ENCODE measurements at regions not wholly inside any gene's neighbourhood (a gene's known extent, or its start where the extent isn't known, plus 50 kb on each side); places are given as distances from the start of the nearest gene placed in this dataset.
A peak's percentile ranks its signal among the peaks of the same experiment; 100 is the strongest.

DNA sequence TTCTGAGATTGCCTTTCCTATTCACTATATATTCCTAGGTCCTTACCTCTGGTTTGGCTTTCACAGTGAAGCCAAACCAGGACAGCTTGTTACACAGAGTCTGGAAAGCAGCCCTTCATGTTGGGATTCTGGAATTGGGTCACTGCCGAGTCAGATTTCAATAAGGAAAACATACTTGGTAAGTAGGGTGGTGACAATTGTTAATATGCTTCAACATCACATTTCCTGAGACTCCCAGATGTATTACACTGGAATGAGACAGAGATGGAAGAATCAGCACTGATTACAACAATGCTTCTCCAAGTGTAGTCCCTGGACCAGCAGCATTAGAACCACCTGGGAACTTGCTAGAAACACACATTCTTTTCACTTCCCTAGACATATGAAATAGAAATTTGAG lies 268.9 kb upstream of the SEMA3C start:
- TF ChIP-seq, protein P1, sequence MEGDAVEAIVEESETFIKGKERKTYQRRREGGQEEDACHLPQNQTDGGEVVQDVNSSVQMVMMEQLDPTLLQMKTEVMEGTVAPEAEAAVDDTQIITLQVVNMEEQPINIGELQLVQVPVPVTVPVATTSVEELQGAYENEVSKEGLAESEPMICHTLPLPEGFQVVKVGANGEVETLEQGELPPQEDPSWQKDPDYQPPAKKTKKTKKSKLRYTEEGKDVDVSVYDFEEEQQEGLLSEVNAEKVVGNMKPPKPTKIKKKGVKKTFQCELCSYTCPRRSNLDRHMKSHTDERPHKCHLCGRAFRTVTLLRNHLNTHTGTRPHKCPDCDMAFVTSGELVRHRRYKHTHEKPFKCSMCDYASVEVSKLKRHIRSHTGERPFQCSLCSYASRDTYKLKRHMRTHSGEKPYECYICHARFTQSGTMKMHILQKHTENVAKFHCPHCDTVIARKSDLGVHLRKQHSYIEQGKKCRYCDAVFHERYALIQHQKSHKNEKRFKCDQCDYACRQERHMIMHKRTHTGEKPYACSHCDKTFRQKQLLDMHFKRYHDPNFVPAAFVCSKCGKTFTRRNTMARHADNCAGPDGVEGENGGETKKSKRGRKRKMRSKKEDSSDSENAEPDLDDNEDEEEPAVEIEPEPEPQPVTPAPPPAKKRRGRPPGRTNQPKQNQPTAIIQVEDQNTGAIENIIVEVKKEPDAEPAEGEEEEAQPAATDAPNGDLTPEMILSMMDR (conservative IDR thresholded peaks at IDR 0.05 in 1 of 2, IDR thresholded peaks at IDR 0.05 in 1 of 2; ENCODE audit: low read depth in 1 of 2, low read length in 2 of 2), result no peak
- TF ChIP-seq EZH2 (IDR thresholded peaks at IDR 0.05; ENCODE audit: low read length, missing control alignments), result no peak
- H3K4me3 ChIP-seq (replicated peaks in 1 of 4; ENCODE audit: control extremely low read depth in 1 of 4, insufficient read depth in 1 of 4, low read depth in 3 of 4, low read length in 4 of 4), result no peak overlapping the region
- no peaks in the 10 kb centered on the region for H3K9me3 ChIP-seq (ENCODE audit: control insufficient read depth, insufficient read depth, low read depth, low read length)
- H3K27ac ChIP-seq (ENCODE audit: insufficient read depth, low read length), result no peak overlapping the region
- no peak overlapping the region for H2AFZ ChIP-seq (ENCODE audit: low read length)
- no peaks in the 10 kb centered on the region for H3K27me3 ChIP-seq (ENCODE audit: control insufficient read depth, insufficient read depth, low read length)
- H3K36me3 ChIP-seq (ENCODE audit: control insufficient read depth, insufficient read depth, low read length), result no peaks in the 10 kb centered on the region
- DNase-seq (ENCODE audit: low read depth in 2 of 2), result peak in 1 of 2 donors; percentile 22
- H4K20me1 ChIP-seq (ENCODE audit: control insufficient read depth, extremely low read depth, insufficient read depth, low read length), result no peaks in the 10 kb centered on the region
- no peaks in the 10 kb centered on the region for H3K79me2 ChIP-seq (ENCODE audit: control insufficient read depth, insufficient read depth, low read length)
- no peak overlapping the region for H3K4me2 ChIP-seq (ENCODE audit: extremely low read depth, insufficient read depth, low read length)
- H3K9ac ChIP-seq (ENCODE audit: insufficient read depth, low read length), result no peak overlapping the region
- H3K4me1 ChIP-seq (ENCODE audit: control insufficient read depth, extremely low read depth, insufficient read depth, low read length), result peaks cover 3% of the 10 kb centered on the region

DNA sequence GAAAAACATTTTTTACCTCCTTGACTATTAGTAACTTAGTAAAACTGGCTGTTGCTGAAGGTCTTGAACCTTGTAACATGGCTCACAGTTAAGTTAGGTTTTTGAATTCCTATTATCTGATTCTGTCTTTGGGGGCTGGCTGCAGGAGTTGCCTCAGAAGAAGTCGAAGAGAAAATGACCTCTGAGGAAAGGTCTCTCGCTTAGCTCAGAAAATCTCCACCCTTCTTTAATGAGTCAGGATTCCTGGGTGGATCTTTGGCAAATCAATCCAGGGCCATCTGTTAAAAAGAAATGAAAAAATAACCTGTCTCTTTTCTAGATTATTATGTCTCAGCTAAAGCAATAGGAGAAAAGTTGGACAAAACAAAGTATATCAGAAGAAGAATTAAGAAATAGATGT lies 267.8 kb upstream of the SEMA3C start:
- Histone ChIP-seq H3K27me3 (ENCODE audit: control insufficient read depth, insufficient read depth, low read length) (no peaks in the 10 kb centered on the region), H3K4me3 (replicated peaks in 1 of 4; ENCODE audit: control extremely low read depth in 1 of 4, insufficient read depth in 1 of 4, low read depth in 3 of 4, low read length in 4 of 4) (no peak overlapping the region), H3K4me2 (ENCODE audit: extremely low read depth, insufficient read depth, low read length) (peak overlapping the region; percentile 15), H3K36me3 (ENCODE audit: control insufficient read depth, insufficient read depth, low read length) (no peaks in the 10 kb centered on the region), H3K9me3 (ENCODE audit: control insufficient read depth, insufficient read depth, low read depth, low read length) (no peaks in the 10 kb centered on the region), H4K20me1 (ENCODE audit: control insufficient read depth, extremely low read depth, insufficient read depth, low read length) (no peaks in the 10 kb centered on the region), H2AFZ (ENCODE audit: low read length) (no peak overlapping the region), H3K4me1 (ENCODE audit: control insufficient read depth, extremely low read depth, insufficient read depth, low read length) (peaks cover 3% of the 10 kb centered on the region), H3K79me2 (ENCODE audit: control insufficient read depth, insufficient read depth, low read length) (no peaks in the 10 kb centered on the region), H3K27ac (ENCODE audit: insufficient read depth, low read length) (no peak overlapping the region), H3K9ac (ENCODE audit: insufficient read depth, low read length) (no peak overlapping the region)
- TF ChIP-seq, protein P1 (conservative IDR thresholded peaks at IDR 0.05 in 1 of 2, IDR thresholded peaks at IDR 0.05 in 1 of 2; ENCODE audit: low read depth in 1 of 2, low read length in 2 of 2), result no peak
- peak; percentile 65 to 78 for DNase-seq (ENCODE audit: low read depth in 2 of 2)

DNA sequence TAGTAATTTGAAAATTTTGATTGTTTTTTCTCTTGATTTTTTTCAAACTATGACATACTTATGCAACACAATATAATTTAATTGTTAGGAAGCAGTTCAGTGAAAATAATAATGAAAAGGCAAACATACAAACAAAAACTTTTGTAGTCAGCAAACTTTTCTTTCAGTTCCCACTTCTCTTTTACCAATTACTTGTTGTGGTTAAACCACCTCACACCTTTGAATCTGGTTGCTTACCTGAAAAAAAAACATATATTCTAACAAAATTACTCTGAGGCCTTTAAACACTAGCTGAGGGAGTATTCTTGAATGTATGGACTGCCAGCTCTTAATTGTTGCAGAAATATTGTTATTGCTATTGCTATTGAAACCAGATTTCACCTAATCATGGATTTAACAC lies 266.2 kb upstream of the SEMA3C start:
- H3K27ac ChIP-seq (ENCODE audit: insufficient read depth, low read length), result no peak overlapping the region
- TF ChIP-seq EZH2 (IDR thresholded peaks at IDR 0.05; ENCODE audit: low read length, missing control alignments), result no peak
- TF ChIP-seq, protein P1 (conservative IDR thresholded peaks at IDR 0.05 in 1 of 2, IDR thresholded peaks at IDR 0.05 in 1 of 2; ENCODE audit: low read depth in 1 of 2, low read length in 2 of 2), result no peak
- no peak overlapping the region for H2AFZ ChIP-seq (ENCODE audit: low read length)
- no peaks in the 10 kb centered on the region for H3K9me3 ChIP-seq (ENCODE audit: control insufficient read depth, insufficient read depth, low read depth, low read length)
- no peak overlapping the region for H3K9ac ChIP-seq (ENCODE audit: insufficient read depth, low read length)
- no peaks in the 10 kb centered on the region for H3K36me3 ChIP-seq (ENCODE audit: control insufficient read depth, insufficient read depth, low read length)
- H3K4me1 ChIP-seq (ENCODE audit: control insufficient read depth, extremely low read depth, insufficient read depth, low read length), result no peaks in the 10 kb centered on the region
- DNase-seq (ENCODE audit: low read depth in 2 of 2), result no peak
- H4K20me1 ChIP-seq (ENCODE audit: control insufficient read depth, extremely low read depth, insufficient read depth, low read length), result no peaks in the 10 kb centered on the region
- no peaks in the 10 kb centered on the region for H3K79me2 ChIP-seq (ENCODE audit: control insufficient read depth, insufficient read depth, low read length)
- no peaks in the 10 kb centered on the region for H3K27me3 ChIP-seq (ENCODE audit: control insufficient read depth, insufficient read depth, low read length)
- H3K4me2 ChIP-seq (ENCODE audit: extremely low read depth, insufficient read depth, low read length), result no peak overlapping the region
- H3K4me3 ChIP-seq (replicated peaks in 1 of 4; ENCODE audit: control extremely low read depth in 1 of 4, insufficient read depth in 1 of 4, low read depth in 3 of 4, low read length in 4 of 4), result no peak overlapping the region

Measured in fibroblast of lung (primary cell).